Esophagus muscularis mucosa (tissue), 4 donors: ENCODE measurements at regions not wholly inside any gene's neighbourhood (a gene's known extent, or its start where the extent isn't known, plus 50 kb on each side); places are given as distances from the start of the nearest gene placed in this dataset.

Experiments used
- CTCF ChIP-seq, 3 experiments: fragments of 200-600 bp in 2 of 3; fragments of 450-650 bp in 1 of 3; sonication (generic) in 2 of 3; IDR thresholded peaks; one replicate each; pipeline ENCODE4 v1.5.1; 2017 to 2019; ENCODE audit warnings: antibody characterized with exemption in 3 of 3, mild to moderate bottlenecking in 2 of 3, moderate library complexity in 1 of 3
- EP300 ChIP-seq: sonication (generic); formaldehyde crosslinking; IDR thresholded peaks from one replicate; pipeline ENCODE4 v1.6.1; 2017; ENCODE audit warnings: antibody characterized with exemption
- POLR2A ChIP-seq: fragments of 450-650 bp; IDR thresholded peaks from one replicate; pipeline ENCODE4 v1.6.1; 2017; ENCODE audit warnings: antibody characterized with exemption, moderate library complexity, mild to moderate bottlenecking, low read depth
- POLR2AphosphoS5 ChIP-seq, 2 donors: sonication (generic); formaldehyde crosslinking; IDR thresholded peaks; one replicate each; pipeline ENCODE4 v1.6.1; 2017; ENCODE audit warnings: antibody characterized with exemption in 2 of 2

- TF ChIP-seq CTCF (IDR thresholded peaks at IDR 0.05) (no peak), POLR2AphosphoS5 (IDR thresholded peaks at IDR 0.05) (no peak), EP300 (no peak), POLR2A (no peak)
Observed at GRCh38 chr10:128982616-128982915, 484.5 kb upstream of the MGMT start.
